Fibroblast of lung (primary cell): ENCODE measurements at regions not wholly inside any gene's neighbourhood (a gene's known extent, or its start where the extent isn't known, plus 50 kb on each side); places are given as distances from the start of the nearest gene placed in this dataset.

ENCODE experiments used
- DNase-seq, 2 donors: peaks; one replicate each; pipeline versions ENCODE4 v3.0.0 to v3.0.0-alpha.2; 2010; ENCODE audit warnings: low read depth in 2 of 2
- H2AFZ ChIP-seq: 2 replicates; pipeline ENCODE4 v1.5.1; 2012; ENCODE audit warnings: low read length, control low read depth, inconsistent platforms
- H3K27ac ChIP-seq: 2 replicates; pipeline ENCODE4 v1.5.1; 2011; ENCODE audit warnings: low read length, control low read depth; ENCODE audit not compliant: insufficient read depth
- H3K27me3 ChIP-seq: 2 replicates; pipeline ENCODE4 v1.5.1; 2011; ENCODE audit warnings: mild to moderate bottlenecking, low read length; ENCODE audit not compliant: control insufficient read depth, insufficient read depth
- H3K36me3 ChIP-seq: 2 replicates; pipeline ENCODE4 v1.5.1; 2011; ENCODE audit warnings: low read length; ENCODE audit not compliant: control insufficient read depth, insufficient read depth
- H3K4me1 ChIP-seq: 2 replicates; pipeline ENCODE4 v1.5.1; 2011; ENCODE audit warnings: low read length; ENCODE audit not compliant: control insufficient read depth, insufficient read depth; ENCODE audit errors: extremely low read depth
- H3K4me2 ChIP-seq: 2 replicates; pipeline ENCODE4 v1.5.1; 2011; ENCODE audit warnings: low read length, control low read depth; ENCODE audit not compliant: insufficient read depth; ENCODE audit errors: extremely low read depth
- H3K4me3 ChIP-seq, 4 experiments: fragments of 200-600 bp in 1 of 4; sonication (generic) in 1 of 4; replicated peaks in 1 of 4; 2 replicates each; pipeline ENCODE4 v1.5.1; 2011 to 2016; ENCODE audit warnings: low read length in 4 of 4, low read depth in 3 of 4, mild to moderate bottlenecking in 3 of 4, control low read depth in 2 of 4, inconsistent platforms in 1 of 4, mixed read lengths in 1 of 4; ENCODE audit not compliant: insufficient read depth in 1 of 4; ENCODE audit errors: control extremely low read depth in 1 of 4
- H3K79me2 ChIP-seq: 2 replicates; pipeline ENCODE4 v1.5.1; 2012; ENCODE audit warnings: mild to moderate bottlenecking, low read length, inconsistent platforms; ENCODE audit not compliant: control insufficient read depth, insufficient read depth
- H3K9ac ChIP-seq: 2 replicates; pipeline ENCODE4 v1.5.1; 2011; ENCODE audit warnings: mild to moderate bottlenecking, low read length, control low read depth; ENCODE audit not compliant: insufficient read depth
- H3K9me3 ChIP-seq: 2 replicates; pipeline ENCODE4 v1.5.1; 2012; ENCODE audit warnings: low read depth, low read length; ENCODE audit not compliant: control insufficient read depth, insufficient read depth
- H4K20me1 ChIP-seq: 2 replicates; pipeline ENCODE4 v1.5.1; 2011; ENCODE audit warnings: low read length; ENCODE audit not compliant: control insufficient read depth, insufficient read depth; ENCODE audit errors: extremely low read depth
- CTCF ChIP-seq, 2 donors: IDR thresholded peaks in 1 of 2; conservative IDR thresholded peaks in 1 of 2; 1 replicate in 1 of 2; 2 replicates in 1 of 2; pipeline ENCODE4 v1.5.1; 2011 to 2012; ENCODE audit warnings: low read length in 2 of 2, control low read depth in 1 of 2, inconsistent platforms in 1 of 2, low read depth in 1 of 2, mild to moderate bottlenecking in 1 of 2
- EZH2 ChIP-seq: IDR thresholded peaks from 2 replicates; pipeline ENCODE4 v1.5.1; 2012; ENCODE audit warnings: low read length, control low read depth, mild to moderate bottlenecking; ENCODE audit errors: missing control alignments

GRCh38 chr10:9875353-9875752, 1142.3 kb upstream of the CELF2 start:
- H3K4me1 ChIP-seq = no peaks in the 10 kb centered on the region
- no peak overlapping the region for H3K4me3 ChIP-seq
- no peaks in the 10 kb centered on the region for H3K27me3 ChIP-seq
- H4K20me1 ChIP-seq = no peaks in the 10 kb centered on the region
- TF ChIP-seq EZH2 = no peak
- no peak for TF ChIP-seq CTCF (conservative IDR thresholded peaks at IDR 0.05 in 1 of 2, IDR thresholded peaks at IDR 0.05 in 1 of 2; ENCODE audit: low read depth in 1 of 2, low read length in 2 of 2)
- H3K4me2 ChIP-seq = no peak overlapping the region
- H3K36me3 ChIP-seq = no peaks in the 10 kb centered on the region
- no peak for DNase-seq
- H3K27ac ChIP-seq = no peak overlapping the region
- no peak overlapping the region for H2AFZ ChIP-seq
- no peaks in the 10 kb centered on the region for H3K79me2 ChIP-seq
- H3K9ac ChIP-seq = no peak overlapping the region
- no peaks in the 10 kb centered on the region for H3K9me3 ChIP-seq

- no peak overlapping the region for H3K4me3 ChIP-seq
- H3K27ac ChIP-seq = no peak overlapping the region
- DNase-seq = no peak
- no peaks in the 10 kb centered on the region for H3K27me3 ChIP-seq
- no peak overlapping the region for H3K4me2 ChIP-seq
- H4K20me1 ChIP-seq = no peaks in the 10 kb centered on the region
- no peak overlapping the region for H2AFZ ChIP-seq
- no peaks in the 10 kb centered on the region for H3K79me2 ChIP-seq
- no peaks in the 10 kb centered on the region for H3K36me3 ChIP-seq
- H3K9ac ChIP-seq = no peak overlapping the region
- H3K9me3 ChIP-seq = no peaks in the 10 kb centered on the region
- no peaks in the 10 kb centered on the region for H3K4me1 ChIP-seq
- TF ChIP-seq EZH2 = no peak
- TF ChIP-seq CTCF (conservative IDR thresholded peaks at IDR 0.05 in 1 of 2, IDR thresholded peaks at IDR 0.05 in 1 of 2; ENCODE audit: low read depth in 1 of 2, low read length in 2 of 2) = no peak
Observed at GRCh38 chr10:9877978-9878377, 1139.7 kb upstream of the CELF2 start.

- no peaks in the 10 kb centered on the region for H4K20me1 ChIP-seq
- H3K27me3 ChIP-seq = no peaks in the 10 kb centered on the region
- no peaks in the 10 kb centered on the region for H3K4me1 ChIP-seq
- DNase-seq = no peak
- no peaks in the 10 kb centered on the region for H3K79me2 ChIP-seq
- no peak overlapping the region for H2AFZ ChIP-seq
- no peak overlapping the region for H3K4me2 ChIP-seq
- no peak overlapping the region for H3K27ac ChIP-seq
- TF ChIP-seq CTCF (conservative IDR thresholded peaks at IDR 0.05 in 1 of 2, IDR thresholded peaks at IDR 0.05 in 1 of 2; ENCODE audit: low read depth in 1 of 2, low read length in 2 of 2) (no peak), EZH2 (no peak)
- no peak overlapping the region for H3K4me3 ChIP-seq
- no peak overlapping the region for H3K9ac ChIP-seq
- no peaks in the 10 kb centered on the region for H3K9me3 ChIP-seq
- no peaks in the 10 kb centered on the region for H3K36me3 ChIP-seq
Observed at GRCh38 chr10:9878383-9878782, 1139.3 kb upstream of the CELF2 start.
